K562 (cell line): ENCODE measurements at regions not wholly inside any gene's neighbourhood (a gene's known extent, or its start where the extent isn't known, plus 50 kb on each side); places are given as distances from the start of the nearest gene placed in this dataset.

ENCODE experiments used
- CEBPG ChIP-seq, 3 experiments: fragments of 200-800 bp in 1 of 3; sonication (Bioruptor generic) in 1 of 3; sonication (generic) in 1 of 3; formaldehyde crosslinking in 1 of 3; IDR thresholded peaks in 2 of 3; conservative IDR thresholded peaks in 1 of 3; 2 replicates each; pipeline versions ENCODE4 v1.6.1 to v1.8.0; 2016 to 2022; ENCODE audit warnings: missing compliant biosample characterization in 2 of 3, missing genetic modification characterization in 2 of 3, mild to moderate bottlenecking in 1 of 3, missing genetic modification reagents in 1 of 3
- EGR1 ChIP-seq: fragments of 450-650 bp; conservative IDR thresholded peaks from 2 replicates; pipeline ENCODE4 v1.6.1; 2017; ENCODE audit warnings: mild to moderate bottlenecking
- KAT2B ChIP-seq: IDR thresholded peaks from one replicate; pipeline ENCODE4 v1.6.1; 2012; ENCODE audit warnings: low read depth, mild to moderate bottlenecking, control low read depth, inconsistent platforms, low read length, moderate library complexity
- MCM3 ChIP-seq: fragments of 450-650 bp; IDR thresholded peaks from 2 replicates; pipeline ENCODE4 v1.6.1; 2016
- NCOA6 ChIP-seq: fragments of 450-650 bp; IDR thresholded peaks from 2 replicates; pipeline ENCODE4 v1.6.1; 2017; ENCODE audit warnings: mild to moderate bottlenecking
- POLR2A ChIP-seq: fragments of 450-650 bp; conservative IDR thresholded peaks from 2 replicates; pipeline ENCODE4 v1.6.1; 2016
- SAFB ChIP-seq: fragments of 200-400 bp; formaldehyde crosslinking; IDR thresholded peaks from 2 replicates; pipeline ENCODE4 v1.6.1; 2017; ENCODE audit warnings: low read depth, low read length, borderline replicate concordance
- SMC3 ChIP-seq: conservative IDR thresholded peaks from 2 replicates; pipeline ENCODE4 v1.6.1; 2011; ENCODE audit warnings: low read depth, low read length, improper control_type of control experiment; ENCODE audit not compliant: insufficient read depth
- TF ChIP-seq, protein P1 (sequence below), 3 experiments: IDR thresholded peaks in 2 of 3; conservative IDR thresholded peaks in 1 of 3; 2 replicates each; pipeline ENCODE4 v1.5.1; 2011 to 2012; ENCODE audit warnings: low read length in 3 of 3, mild to moderate bottlenecking in 3 of 3, control low read depth in 2 of 3, improper control_type of control experiment in 1 of 3, inconsistent platforms in 1 of 3, low read depth in 1 of 3, mixed read lengths in 1 of 3, moderate library complexity in 1 of 3; ENCODE audit not compliant: insufficient read depth in 2 of 3
- TF ChIP-seq, protein P2 (sequence below): fragments of 450-650 bp; formaldehyde crosslinking; IDR thresholded peaks from 2 replicates; pipeline ENCODE4 v1.4.0; 2020; ENCODE audit warnings: mild to moderate bottlenecking, moderate library complexity
- TF ChIP-seq, protein P3 (sequence below): fragments of 250-450 bp; sonication (Bioruptor Pico); IDR thresholded peaks from 2 replicates; pipeline ENCODE4 v1.4.0; 2020; ENCODE audit warnings: mild to moderate bottlenecking, moderate library complexity
- TF ChIP-seq, protein P4 (sequence below): fragments of 250-450 bp; sonication (Bioruptor Pico); IDR thresholded peaks from 2 replicates; pipeline ENCODE4 v1.5.1; 2021; ENCODE audit warnings: mild to moderate bottlenecking

DNA sequence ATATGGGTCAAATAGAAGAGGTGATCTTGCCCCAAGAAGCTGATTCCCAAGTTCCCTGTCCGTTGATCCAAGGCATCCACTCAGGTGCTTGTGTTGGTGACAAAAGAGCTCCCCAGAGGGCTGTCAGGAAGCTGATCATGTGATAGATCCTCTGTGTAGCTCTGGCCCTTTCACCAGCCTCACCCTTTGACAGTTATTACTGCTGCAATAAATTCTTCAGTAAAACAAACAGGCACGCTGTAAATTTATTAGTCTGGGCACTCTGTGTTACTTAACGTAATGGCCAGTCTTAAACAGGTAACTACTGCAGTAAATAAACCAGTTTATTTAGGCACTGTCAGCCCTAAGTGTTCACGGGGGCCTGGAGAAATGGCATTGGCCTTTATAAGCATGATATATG lies 473.9 kb downstream of the BCL11B start:
- TF ChIP-seq EGR1 (no peak), POLR2A (no peak), SAFB (no peak), NCOA6 (no peak), SMC3 (no peak), MCM3 (no peak), CEBPG (CRISPR knock-in tag; IDR thresholded peaks at IDR 0.05) (no peak), CEBPG (tag; conservative IDR thresholded peaks at IDR 0.05 in 1 of 2, IDR thresholded peaks at IDR 0.05 in 1 of 2) (no peak), KAT2B (no peak)
- TF ChIP-seq, protein P1, sequence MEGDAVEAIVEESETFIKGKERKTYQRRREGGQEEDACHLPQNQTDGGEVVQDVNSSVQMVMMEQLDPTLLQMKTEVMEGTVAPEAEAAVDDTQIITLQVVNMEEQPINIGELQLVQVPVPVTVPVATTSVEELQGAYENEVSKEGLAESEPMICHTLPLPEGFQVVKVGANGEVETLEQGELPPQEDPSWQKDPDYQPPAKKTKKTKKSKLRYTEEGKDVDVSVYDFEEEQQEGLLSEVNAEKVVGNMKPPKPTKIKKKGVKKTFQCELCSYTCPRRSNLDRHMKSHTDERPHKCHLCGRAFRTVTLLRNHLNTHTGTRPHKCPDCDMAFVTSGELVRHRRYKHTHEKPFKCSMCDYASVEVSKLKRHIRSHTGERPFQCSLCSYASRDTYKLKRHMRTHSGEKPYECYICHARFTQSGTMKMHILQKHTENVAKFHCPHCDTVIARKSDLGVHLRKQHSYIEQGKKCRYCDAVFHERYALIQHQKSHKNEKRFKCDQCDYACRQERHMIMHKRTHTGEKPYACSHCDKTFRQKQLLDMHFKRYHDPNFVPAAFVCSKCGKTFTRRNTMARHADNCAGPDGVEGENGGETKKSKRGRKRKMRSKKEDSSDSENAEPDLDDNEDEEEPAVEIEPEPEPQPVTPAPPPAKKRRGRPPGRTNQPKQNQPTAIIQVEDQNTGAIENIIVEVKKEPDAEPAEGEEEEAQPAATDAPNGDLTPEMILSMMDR (IDR thresholded peaks at IDR 0.05 in 2 of 3, conservative IDR thresholded peaks at IDR 0.05 in 1 of 3; ENCODE audit: insufficient read depth in 2 of 3, low read depth in 1 of 3, low read length in 3 of 3) = no peak
- TF ChIP-seq, protein P2, sequence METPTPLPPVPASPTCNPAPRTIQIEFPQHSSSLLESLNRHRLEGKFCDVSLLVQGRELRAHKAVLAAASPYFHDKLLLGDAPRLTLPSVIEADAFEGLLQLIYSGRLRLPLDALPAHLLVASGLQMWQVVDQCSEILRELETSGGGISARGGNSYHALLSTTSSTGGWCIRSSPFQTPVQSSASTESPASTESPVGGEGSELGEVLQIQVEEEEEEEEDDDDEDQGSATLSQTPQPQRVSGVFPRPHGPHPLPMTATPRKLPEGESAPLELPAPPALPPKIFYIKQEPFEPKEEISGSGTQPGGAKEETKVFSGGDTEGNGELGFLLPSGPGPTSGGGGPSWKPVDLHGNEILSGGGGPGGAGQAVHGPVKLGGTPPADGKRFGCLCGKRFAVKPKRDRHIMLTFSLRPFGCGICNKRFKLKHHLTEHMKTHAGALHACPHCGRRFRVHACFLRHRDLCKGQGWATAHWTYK (CRISPR knock-in tag) = no peak
- TF ChIP-seq, protein P3, sequence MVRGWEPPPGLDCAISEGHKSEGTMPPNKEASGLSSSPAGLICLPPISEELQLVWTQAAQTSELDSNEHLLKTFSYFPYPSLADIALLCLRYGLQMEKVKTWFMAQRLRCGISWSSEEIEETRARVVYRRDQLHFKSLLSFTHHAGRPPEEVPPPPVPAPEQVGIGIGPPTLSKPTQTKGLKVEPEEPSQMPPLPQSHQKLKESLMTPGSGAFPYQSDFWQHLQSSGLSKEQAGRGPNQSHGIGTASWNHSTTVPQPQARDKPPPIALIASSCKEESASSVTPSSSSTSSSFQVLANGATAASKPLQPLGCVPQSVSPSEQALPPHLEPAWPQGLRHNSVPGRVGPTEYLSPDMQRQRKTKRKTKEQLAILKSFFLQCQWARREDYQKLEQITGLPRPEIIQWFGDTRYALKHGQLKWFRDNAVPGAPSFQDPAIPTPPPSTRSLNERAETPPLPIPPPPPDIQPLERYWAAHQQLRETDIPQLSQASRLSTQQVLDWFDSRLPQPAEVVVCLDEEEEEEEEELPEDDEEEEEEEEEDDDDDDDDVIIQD (CRISPR knock-in tag) = no peak
- TF ChIP-seq, protein P4, sequence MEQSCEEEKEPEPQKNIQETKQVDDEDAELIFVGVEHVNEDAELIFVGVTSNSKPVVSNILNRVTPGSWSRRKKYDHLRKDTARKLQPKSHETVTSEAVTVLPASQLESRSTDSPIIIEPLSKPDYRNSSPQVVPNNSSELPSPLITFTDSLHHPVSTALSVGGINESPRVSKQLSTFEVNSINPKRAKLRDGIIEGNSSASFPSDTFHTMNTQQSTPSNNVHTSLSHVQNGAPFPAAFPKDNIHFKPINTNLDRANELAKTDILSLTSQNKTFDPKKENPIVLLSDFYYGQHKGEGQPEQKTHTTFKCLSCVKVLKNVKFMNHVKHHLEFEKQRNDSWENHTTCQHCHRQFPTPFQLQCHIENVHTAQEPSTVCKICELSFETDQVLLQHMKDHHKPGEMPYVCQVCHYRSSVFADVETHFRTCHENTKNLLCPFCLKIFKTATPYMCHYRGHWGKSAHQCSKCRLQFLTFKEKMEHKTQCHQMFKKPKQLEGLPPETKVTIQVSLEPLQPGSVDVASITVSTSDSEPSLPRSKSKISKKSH = no peak
